HepG2 (cell line): ENCODE measurements at regions not wholly inside any gene's neighbourhood (a gene's known extent, or its start where the extent isn't known, plus 50 kb on each side); places are given as distances from the start of the nearest gene placed in this dataset.

Experiments
- CTCF ChIP-seq: sonication (generic); formaldehyde crosslinking; IDR thresholded peaks from 2 replicates; pipeline ENCODE4 v1.5.0; 2020; ENCODE audit warnings: mild to moderate bottlenecking, missing genetic modification reagents, moderate library complexity
- EP300 ChIP-seq, 3 experiments: sonication (generic) in 1 of 3; formaldehyde crosslinking in 1 of 3; IDR thresholded peaks; 2 replicates each; pipeline versions ENCODE4 v1.5.1 to v1.6.1; 2011 to 2020; ENCODE audit warnings: low read depth in 2 of 3, low read length in 2 of 3, borderline replicate concordance in 1 of 3, improper control_type of control experiment in 1 of 3, mild to moderate bottlenecking in 1 of 3, missing genetic modification reagents in 1 of 3, moderate library complexity in 1 of 3
- GABPA ChIP-seq, 2 experiments: IDR thresholded peaks; 2 replicates each; pipeline ENCODE4 v1.6.1; 2011 to 2016; ENCODE audit warnings: low read depth in 2 of 2, low read length in 1 of 2, missing biosample characterization in 1 of 2, missing genetic modification characterization in 1 of 2
- HDAC6 ChIP-seq: fragments of 200-600 bp; sonication (generic); IDR thresholded peaks from 2 replicates; pipeline ENCODE4 v1.7.0; 2017; ENCODE audit warnings: mild to moderate bottlenecking, antibody characterized with exemption, low read length, low read depth
- ZBTB49 ChIP-seq: sonication (generic); formaldehyde crosslinking; IDR thresholded peaks from 2 replicates; pipeline ENCODE4 v1.4.0; 2020; ENCODE audit warnings: missing genetic modification reagents, borderline replicate concordance

GRCh38 chr15:93451822-93452221, 362.8 kb upstream of the RGMA start:
- TF ChIP-seq CTCF (no peak), HDAC6 (no peak), EP300 (IDR thresholded peaks at IDR 0.05; ENCODE audit: low read depth in 2 of 2, low read length in 2 of 2) (no peak), EP300 (CRISPR knock-in tag; IDR thresholded peaks at IDR 0.05; ENCODE audit: borderline replicate concordance) (no peak), ZBTB49 (CRISPR knock-in tag) (no peak), GABPA (IDR thresholded peaks at IDR 0.05; ENCODE audit: low read depth, low read length) (no peak), GABPA (CRISPR knock-in tag; IDR thresholded peaks at IDR 0.05; ENCODE audit: low read depth) (no peak)
